HG02763 (cell line): ENCODE measurements at regions not wholly inside any gene's neighbourhood (a gene's known extent, or its start where the extent isn't known, plus 50 kb on each side); places are given as distances from the start of the nearest gene placed in this dataset.
"Not testable (repeated sequence)": the region's sequence is repeated elsewhere in the genome, so short reads cannot be mapped to it uniquely, and the experiment has no call there.

Experiments
- ATAC-seq: cut with Tn5 transposase; IDR thresholded peaks from one replicate; pipeline ENCODE4 v1.9.1; 2021; ENCODE audit warnings: mild to moderate bottlenecking, moderate library complexity; ENCODE audit not compliant: unreplicated experiment

GRCh38 chr18:5721924-5722323, 173.4 kb downstream of the TMEM200C start:
- ATAC-seq = no peak

GRCh38 chr18:5720132-5720531, 175.2 kb downstream of the TMEM200C start:
- ATAC-seq = no peak

GRCh38 chr18:5717256-5717655, 173.5 kb upstream of the EPB41L3 start:
- no peak for ATAC-seq

GRCh38 chr18:5710676-5711075, 166.9 kb upstream of the EPB41L3 start:
- no peak for ATAC-seq

- ATAC-seq = no peak
Observed at GRCh38 chr18:5710235-5710634, 166.4 kb upstream of the EPB41L3 start.

GRCh38 chr18:5709476-5710095, 165.8 kb upstream of the EPB41L3 start:
- no peak for ATAC-seq

- no peak for ATAC-seq
Observed at GRCh38 chr18:5707586-5707985, 163.8 kb upstream of the EPB41L3 start.

- ATAC-seq = no peak
Observed at GRCh38 chr18:5705393-5705792, 161.6 kb upstream of the EPB41L3 start.

GRCh38 chr18:5704847-5705246, 161.1 kb upstream of the EPB41L3 start:
- ATAC-seq = no peak

- not testable (repeated sequence) for ATAC-seq
Observed at GRCh38 chr18:5702016-5702415, 158.2 kb upstream of the EPB41L3 start.

- ATAC-seq = no peak
Observed at GRCh38 chr18:5693699-5694294, 150.0 kb upstream of the EPB41L3 start.

GRCh38 chr18:5678779-5679406, 135.1 kb upstream of the EPB41L3 start:
- ATAC-seq = no peak

GRCh38 chr18:5678278-5678677, 134.5 kb upstream of the EPB41L3 start:
- no peak for ATAC-seq

GRCh38 chr18:5673616-5674015, 129.8 kb upstream of the EPB41L3 start:
- ATAC-seq = no peak

GRCh38 chr18:5669585-5669984, 125.8 kb upstream of the EPB41L3 start:
- ATAC-seq = no peak

GRCh38 chr18:5668087-5668715, 124.4 kb upstream of the EPB41L3 start:
- no peak for ATAC-seq

- no peak for ATAC-seq
Observed at GRCh38 chr18:5667356-5667755, 123.6 kb upstream of the EPB41L3 start.

GRCh38 chr18:5662586-5663090, 118.8 kb upstream of the EPB41L3 start:
- ATAC-seq = no peak

- ATAC-seq = no peak
Observed at GRCh38 chr18:5661179-5661578, 117.4 kb upstream of the EPB41L3 start.

GRCh38 chr18:5653802-5654201, 110.0 kb upstream of the EPB41L3 start:
- ATAC-seq = no peak

- ATAC-seq = no peak
Observed at GRCh38 chr18:5651736-5652135, 107.9 kb upstream of the EPB41L3 start.

GRCh38 chr18:5649439-5649838, 105.6 kb upstream of the EPB41L3 start:
- ATAC-seq = no peak
